H1 (cell line): ENCODE measurements at regions not wholly inside any gene's neighbourhood (a gene's known extent, or its start where the extent isn't known, plus 50 kb on each side); places are given as distances from the start of the nearest gene placed in this dataset.

Source experiments
- CTCF ChIA-PET: fragments of 300-600 bp; sonication (Branson Sonifier 250); formaldehyde crosslinking; loops from one replicate; lab custom pipeline; 2021; ENCODE audit not compliant: partially characterized antibody; lab: Charles Lee
- POLR2A ChIA-PET: fragments of 300-600 bp; sonication (Branson Sonifier 250); formaldehyde crosslinking; loops from one replicate; lab custom pipeline; 2021; ENCODE audit warnings: inconsistent platforms; ENCODE audit not compliant: partially characterized antibody; lab: Charles Lee
- DNase-seq, 2 experiments: peaks; one replicate each; pipeline versions ENCODE4 v3.0.0 to v3.0.0-alpha.2; 2010 to 2022; ENCODE audit warnings: low spot score in 2 of 2, low read depth in 1 of 2, mixed read lengths in 1 of 2
- FAIRE-seq: peaks from 2 replicates; lab custom pipeline; 2011; peaks lifted over from hg19 to GRCh38; lab: Jason Lieb, UNC
- H2AFZ ChIP-seq: 2 replicates; pipeline ENCODE4 v1.8.1; 2012; ENCODE audit warnings: low read length, inconsistent platforms
- H2AK5ac ChIP-seq: 2 replicates; pipeline ENCODE4 v1.6.1; 2013; ENCODE audit warnings: low read depth, low read length
- H2BK120ac ChIP-seq: replicated peaks from 2 replicates; pipeline ENCODE3; 2013; ENCODE audit warnings: low read depth, low read length, inconsistent platforms
- H2BK12ac ChIP-seq: 2 replicates; pipeline ENCODE4 v1.6.1; 2013; ENCODE audit warnings: low read depth, low read length
- H2BK15ac ChIP-seq: 2 replicates; pipeline ENCODE4 v1.6.1; 2013; ENCODE audit warnings: low read length
- H2BK20ac ChIP-seq: 2 replicates; pipeline ENCODE4 v1.6.1; 2013; ENCODE audit warnings: low read length
- H2BK5ac ChIP-seq: 2 replicates; pipeline ENCODE4 v1.6.1; 2013; ENCODE audit warnings: low read depth, low read length
- H3K14ac ChIP-seq: 2 replicates; pipeline ENCODE4 v1.6.1; 2013; ENCODE audit warnings: inconsistent platforms; ENCODE audit not compliant: insufficient read length
- H3K18ac ChIP-seq: 2 replicates; pipeline ENCODE4 v1.6.1; 2013; ENCODE audit warnings: low read length; ENCODE audit errors: extremely low read depth
- H3K23ac ChIP-seq: 2 replicates; pipeline ENCODE4 v1.6.1; 2013; ENCODE audit warnings: inconsistent platforms; ENCODE audit not compliant: insufficient read length
- H3K23me2 ChIP-seq: 2 replicates; pipeline ENCODE4 v1.6.1; 2013; ENCODE audit warnings: low read depth, low read length
- H3K27ac ChIP-seq: 2 replicates; pipeline ENCODE4 v1.6.1; 2011; ENCODE audit warnings: low read depth, low read length, inconsistent platforms
- H3K27me3 ChIP-seq, 4 experiments: replicated peaks in 1 of 4; 1 replicate in 1 of 4; 2 replicates in 3 of 4; pipeline versions ENCODE4 v1.6.1 to v1.8.1; 2011 to 2013; ENCODE audit warnings: low read length in 3 of 4, mild to moderate bottlenecking in 3 of 4, inconsistent platforms in 2 of 4, mixed read lengths in 2 of 4, moderate library complexity in 1 of 4; ENCODE audit not compliant: control insufficient read depth in 3 of 4, insufficient read depth in 3 of 4; ENCODE audit errors: extremely low read depth in 1 of 4
- H3K36me3 ChIP-seq, 4 experiments: 2 replicates each; pipeline versions ENCODE4 v1.6.1 to v1.8.1; 2011 to 2013; ENCODE audit warnings: mild to moderate bottlenecking in 4 of 4, low read length in 3 of 4, moderate library complexity in 2 of 4, control low read depth in 1 of 4, inconsistent platforms in 1 of 4; ENCODE audit not compliant: insufficient read depth in 4 of 4, control insufficient read depth in 2 of 4
- H3K4ac ChIP-seq: replicated peaks from 2 replicates; pipeline ENCODE3; 2013; ENCODE audit warnings: low read length, low read depth, mixed read lengths, inconsistent platforms; ENCODE audit not compliant: insufficient read length
- H3K4me1 ChIP-seq, 4 experiments: replicated peaks in 1 of 4; 1 replicate in 1 of 4; 2 replicates in 3 of 4; pipeline versions ENCODE4 v1.6.1 to v1.8.1; 2011 to 2013; ENCODE audit warnings: low read length in 3 of 4, inconsistent platforms in 2 of 4, mixed read lengths in 1 of 4; ENCODE audit not compliant: insufficient read depth in 4 of 4, control insufficient read depth in 3 of 4
- H3K4me2 ChIP-seq, 2 experiments: 2 replicates each; pipeline versions ENCODE4 v1.6.1 to v1.8.1; 2011 to 2013; ENCODE audit warnings: low read depth in 2 of 2, low read length in 2 of 2, control low read depth in 1 of 2, inconsistent platforms in 1 of 2, mild to moderate bottlenecking in 1 of 2; ENCODE audit not compliant: insufficient read depth in 1 of 2
- H3K4me3 ChIP-seq, 4 experiments: fragments of 200-600, 300-600 bp in 1 of 4; sonication (generic), shearing (Covaris generic), sonication (Bioruptor Twin) in 1 of 4; 2 replicates each; pipeline versions ENCODE4 v1.5.1 to v1.8.1; 2011 to 2016; ENCODE audit warnings: low read length in 4 of 4, low read depth in 3 of 4, control low read depth in 2 of 4, inconsistent platforms in 2 of 4, mild to moderate bottlenecking in 2 of 4, mixed read lengths in 1 of 4, moderate library complexity in 1 of 4; ENCODE audit not compliant: insufficient read depth in 2 of 4; ENCODE audit errors: extremely low read depth in 1 of 4
- H3K56ac ChIP-seq: replicated peaks from 2 replicates; pipeline ENCODE3; 2013; ENCODE audit warnings: low read depth, mild to moderate bottlenecking, mixed read lengths, low read length, inconsistent platforms; ENCODE audit not compliant: insufficient read length
- H3K79me1 ChIP-seq: 2 replicates; pipeline ENCODE4 v1.6.1; 2013; ENCODE audit warnings: low read depth, low read length, control low read depth
- H3K79me2 ChIP-seq, 2 experiments: 2 replicates each; pipeline versions ENCODE4 v1.6.1 to v1.8.1; 2012 to 2013; ENCODE audit warnings: low read length in 2 of 2, mild to moderate bottlenecking in 2 of 2, inconsistent platforms in 1 of 2; ENCODE audit not compliant: insufficient read depth in 2 of 2, control insufficient read depth in 1 of 2
- H3K9ac ChIP-seq, 4 experiments: replicated peaks in 1 of 4; 1 replicate in 1 of 4; 2 replicates in 3 of 4; pipeline versions ENCODE4 v1.6.1 to v1.8.1; 2011 to 2013; ENCODE audit warnings: low read depth in 3 of 4, low read length in 3 of 4, control low read depth in 2 of 4, mild to moderate bottlenecking in 2 of 4, moderate library complexity in 2 of 4, inconsistent platforms in 1 of 4; ENCODE audit errors: extremely low read depth in 1 of 4
- H3K9me3 ChIP-seq, 2 experiments: 2 replicates each; pipeline versions ENCODE4 v1.6.1 to v1.8.1; 2012 to 2013; ENCODE audit warnings: mild to moderate bottlenecking in 2 of 2, moderate library complexity in 2 of 2, control low read depth in 1 of 2, inconsistent platforms in 1 of 2, low read depth in 1 of 2, low read length in 1 of 2, mixed read lengths in 1 of 2; ENCODE audit not compliant: insufficient read depth in 2 of 2
- H4K20me1 ChIP-seq, 2 experiments: replicated peaks in 1 of 2; 2 replicates each; pipeline versions ENCODE3 to v1.8.1; 2011 to 2013; ENCODE audit warnings: inconsistent platforms in 2 of 2, low read length in 2 of 2, mild to moderate bottlenecking in 1 of 2; ENCODE audit not compliant: insufficient read depth in 2 of 2, control insufficient read depth in 1 of 2
- H4K5ac ChIP-seq: 2 replicates; pipeline ENCODE4 v1.6.1; 2013; ENCODE audit warnings: low read length, low read depth, mixed read lengths, inconsistent platforms; ENCODE audit not compliant: insufficient read length
- H4K8ac ChIP-seq: 2 replicates; pipeline ENCODE4 v1.8.0; 2013; ENCODE audit warnings: mild to moderate bottlenecking, moderate library complexity, low read length, inconsistent platforms; ENCODE audit not compliant: insufficient read depth; ENCODE audit errors: extremely low read depth
- H4K91ac ChIP-seq: replicated peaks from 2 replicates; pipeline ENCODE3; 2013; ENCODE audit warnings: low read length, mixed read lengths, inconsistent platforms; ENCODE audit not compliant: insufficient read length
- BRCA1 ChIP-seq: IDR thresholded peaks from 2 replicates; pipeline ENCODE4 v1.6.1; 2012; ENCODE audit warnings: low read depth, low read length, improper control_type of control experiment
- CHD1 ChIP-seq: IDR thresholded peaks from 2 replicates; pipeline ENCODE4 v1.6.1; 2012; ENCODE audit warnings: low read depth, low read length, improper control_type of control experiment
- JUND ChIP-seq: IDR thresholded peaks from 2 replicates; pipeline ENCODE4 v1.6.1; 2011; ENCODE audit warnings: mild to moderate bottlenecking, improper control_type of control experiment, low read length
- WGBS, 2 experiments: shearing (Covaris generic) in 1 of 2; methylation state at CpG; one replicate each; pipeline versions ENCODE4 v1.1.6 to v1.1.7; 2013 to 2015; ENCODE audit warnings: low lambda C conversion rate in 2 of 2, mixed read lengths in 2 of 2, inconsistent platforms in 1 of 2, low coverage in 1 of 2, missing lambda C conversion rate in 1 of 2; ENCODE audit not compliant: insufficient replicate concordance in 2 of 2, insufficient coverage in 1 of 2, insufficient read length in 1 of 2; ENCODE audit errors: extremely low coverage in 1 of 2, missing lambda C conversion rate in 1 of 2; 5-methylcytosine and 5-hydroxymethylcytosine counted together

DNA sequence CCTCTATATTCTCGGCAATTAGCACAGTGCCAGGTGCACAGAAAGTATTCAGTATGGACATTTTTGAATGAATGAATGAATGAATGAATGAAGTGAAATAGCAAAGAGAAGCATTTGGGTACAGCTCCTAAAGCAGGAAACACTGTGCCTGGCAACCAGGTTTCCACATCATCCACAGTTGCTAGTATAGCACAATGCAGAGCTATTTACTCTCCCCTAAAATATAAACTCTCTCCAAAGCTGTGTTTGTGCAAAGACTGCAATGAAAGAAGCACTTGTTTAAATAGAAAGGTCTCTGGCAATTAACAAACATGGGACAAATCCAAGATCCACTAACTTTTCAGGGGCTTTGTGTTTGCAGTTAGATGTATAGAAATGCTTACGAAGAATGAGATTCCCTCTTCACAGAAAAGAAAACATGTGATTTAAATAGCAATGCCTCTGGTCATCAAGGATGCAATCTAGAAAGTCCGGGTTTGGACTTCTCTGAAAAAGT, 103.0 kb upstream of the OPCML start:
- Histone ChIP-seq H4K91ac (no peak overlapping the region), H3K79me1 (no peaks in the 10 kb centered on the region), H3K9ac (no peak overlapping the region), H3K4ac (no peak overlapping the region), H3K36me3 (no peaks in the 10 kb centered on the region), H2BK5ac (no peak overlapping the region), H2AFZ (no peak overlapping the region), H2BK12ac (no peak overlapping the region), H3K4me1 (peaks cover 6 to 17% (median 12%) of the 10 kb centered on the region in 4 experiments), H2BK120ac (no peak overlapping the region), H3K27ac (no peak overlapping the region), H3K9me3 (peaks cover 0 to 2% of the 10 kb centered on the region in 2 experiments; a peak in 1 of 4 replicates), H4K5ac (no peak overlapping the region), H3K23ac (no peak overlapping the region), H3K56ac (no peak overlapping the region), H2BK15ac (no peak overlapping the region), H3K79me2 (no peaks in the 10 kb centered on the region), H3K18ac (no peak overlapping the region), H3K23me2 (no peaks in the 10 kb centered on the region), H4K8ac (no peak overlapping the region), H3K4me3 (no peak overlapping the region), H4K20me1 (no peaks in the 10 kb centered on the region), H2BK20ac (no peak overlapping the region), H3K14ac (no peak overlapping the region), H2AK5ac (no peak overlapping the region), H3K4me2 (no peak overlapping the region), H3K27me3 (no peaks in the 10 kb centered on the region; a peak in 1 of 7 replicates)
- POLR2A ChIA-PET, result no interaction called here
- WGBS, 2 experiments, result 74% methylated on average over 3 of the region's 3 CpGs; no CpG with 5 or more reads in 1 of the 2 experiments
- DNase-seq, result no peak
- CTCF ChIA-PET, result interaction anchor here (1.0 to 6.0 kb wide), 4 partner anchors 12 to 177 kb away, joined by 3 to 33 read pairs (median 3); no protein-coding TSS in a partner anchor
- FAIRE-seq, result no peak
- TF ChIP-seq CHD1 (no peak), BRCA1 (no peak), JUND (no peak)
